GM21381 (cell line): ENCODE measurements at regions not wholly inside any gene's neighbourhood (a gene's known extent, or its start where the extent isn't known, plus 50 kb on each side); places are given as distances from the start of the nearest gene placed in this dataset.
"Not testable (repeated sequence)": the region's sequence is repeated elsewhere in the genome, so short reads cannot be mapped to it uniquely, and the experiment has no call there.

ENCODE experiments used
- ATAC-seq: cut with Tn5 transposase; IDR thresholded peaks from one replicate; pipeline ENCODE4 v1.9.1; 2021; ENCODE audit warnings: mild to moderate bottlenecking, moderate library complexity; ENCODE audit not compliant: unreplicated experiment

GRCh38 chr14:106268013-106268727, 741.8 kb downstream of the TMEM121 start:
- no peak for ATAC-seq

GRCh38 chr14:106269029-106269428, 742.6 kb downstream of the TMEM121 start:
- no peak for ATAC-seq

DNA sequence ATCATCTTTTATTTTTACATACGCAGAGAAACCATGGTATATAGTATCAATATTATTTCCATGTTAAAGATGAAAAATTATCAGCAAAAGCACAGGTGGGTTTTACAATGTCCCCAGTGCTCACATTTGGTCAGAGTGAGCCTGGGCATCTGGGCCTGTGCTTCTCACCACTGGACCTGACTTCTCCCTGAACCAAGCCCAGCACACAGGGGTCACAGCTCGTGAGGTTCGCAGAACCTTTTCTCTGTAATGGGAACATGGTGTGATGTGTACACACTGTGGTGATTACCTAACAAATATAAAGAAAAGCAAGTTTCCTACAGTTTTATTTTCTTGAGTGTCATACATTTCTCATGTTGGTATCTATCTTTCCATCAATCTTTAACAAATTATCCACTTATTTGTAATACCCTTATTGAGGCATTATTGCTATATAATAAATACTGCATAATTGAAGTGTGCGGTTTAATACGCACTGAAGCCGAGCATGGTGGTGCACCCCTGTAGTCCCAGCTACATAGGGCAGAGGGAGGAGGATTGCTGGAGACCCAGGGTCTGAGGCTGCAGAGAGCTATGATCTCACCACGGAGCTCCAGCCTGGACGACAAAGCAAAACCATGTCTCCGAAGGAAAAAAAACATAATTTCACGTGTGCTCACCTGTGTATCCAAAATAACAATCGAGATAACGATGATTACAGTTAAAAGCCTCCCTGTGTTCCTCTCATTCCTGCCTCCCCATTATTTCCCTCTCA, 743.2 kb downstream of the TMEM121 start:
- ATAC-seq = no peak

- ATAC-seq = not testable (repeated sequence)
These were observed 744.2 kb downstream of the TMEM121 start for GRCh38 chr14:106270476-106271121.

GRCh38 chr14:106276326-106277267, 750.2 kb downstream of the TMEM121 start:
- no peak for ATAC-seq

DNA sequence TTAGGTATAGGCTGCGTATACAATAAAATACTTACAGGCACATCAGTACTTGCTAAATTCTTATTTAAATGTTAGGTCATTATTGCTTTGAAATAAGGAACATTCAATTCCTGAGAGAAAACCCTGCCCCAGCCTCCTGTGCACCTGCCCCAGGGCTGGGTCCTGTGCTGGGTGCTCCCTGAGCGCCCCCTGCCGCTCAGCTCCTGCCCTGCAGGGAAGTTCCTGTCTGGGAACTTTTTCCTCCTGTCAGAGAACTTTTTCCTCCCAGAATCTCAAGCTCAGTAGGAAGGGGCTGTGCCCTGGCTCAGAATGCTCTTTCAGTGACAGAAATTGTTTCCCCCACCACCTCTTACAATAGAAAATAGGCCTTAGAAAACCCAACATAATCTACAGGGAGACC, 751.1 kb downstream of the TMEM121 start:
- no peak for ATAC-seq

GRCh38 chr14:106280876-106281275, 754.5 kb downstream of the TMEM121 start:
- no peak for ATAC-seq

GRCh38 chr14:106286697-106287290, 760.4 kb downstream of the TMEM121 start:
- no peak for ATAC-seq

DNA sequence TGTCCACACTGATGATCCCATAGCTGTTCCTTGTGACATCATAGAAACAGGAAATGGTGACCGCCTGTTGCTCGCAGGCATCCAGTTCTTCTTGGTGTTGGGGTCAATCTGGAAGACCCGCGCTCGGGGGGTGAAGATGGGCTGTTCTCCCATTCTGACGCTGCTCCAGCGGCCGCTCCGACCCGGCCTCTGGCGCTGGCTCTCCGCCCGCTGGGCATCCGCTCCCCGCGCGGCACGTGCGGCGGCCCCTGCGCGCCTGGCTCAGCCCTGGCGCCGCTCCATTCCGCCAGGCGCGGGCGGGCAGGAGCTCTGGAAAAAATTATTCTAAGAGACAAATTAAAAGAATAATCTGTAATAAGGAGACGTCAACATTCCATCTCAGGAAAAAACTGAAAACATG, 761.1 kb downstream of the TMEM121 start:
- no peak for ATAC-seq

DNA sequence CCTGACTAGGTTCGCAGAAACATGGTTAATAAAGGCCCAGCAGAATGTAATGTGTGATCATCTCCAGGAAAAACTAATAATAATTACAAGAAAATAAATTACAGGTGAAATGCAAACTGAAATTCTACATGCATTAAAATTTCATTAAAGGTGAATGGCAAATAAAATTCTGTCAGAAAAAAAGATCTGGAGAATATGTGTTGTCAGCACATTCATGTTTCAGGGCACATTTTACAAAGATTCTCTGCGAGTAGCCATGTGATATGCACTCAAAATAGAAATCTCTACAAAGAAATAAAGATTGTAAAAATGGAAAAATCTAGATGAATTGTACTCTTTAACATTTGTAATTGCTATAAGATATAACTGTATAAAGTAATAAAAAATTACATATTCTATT, 765.2 kb downstream of the TMEM121 start:
- no peak for ATAC-seq

DNA sequence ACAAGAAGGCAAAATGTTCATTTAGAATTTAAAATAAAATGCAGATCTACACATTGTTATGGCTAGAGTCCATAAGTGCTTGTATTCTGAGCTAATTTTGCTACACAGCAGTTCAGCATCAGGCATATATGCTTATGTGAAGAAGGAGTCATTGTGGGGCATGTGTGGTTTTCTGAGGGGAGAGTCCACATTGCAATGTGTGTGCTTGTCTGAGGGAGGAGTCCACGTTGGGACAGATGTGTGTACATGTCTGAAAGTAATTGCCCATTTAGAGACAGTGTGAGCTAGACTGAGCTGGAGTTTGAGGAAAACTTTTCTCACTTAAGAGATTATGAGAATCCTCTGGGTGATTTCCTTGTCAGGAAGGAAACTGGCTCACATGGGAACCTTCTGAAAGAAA, 767.9 kb downstream of the TMEM121 start:
- ATAC-seq = no peak

GRCh38 chr14:106300951-106301510, 774.6 kb downstream of the TMEM121 start:
- not testable (repeated sequence) for ATAC-seq

DNA sequence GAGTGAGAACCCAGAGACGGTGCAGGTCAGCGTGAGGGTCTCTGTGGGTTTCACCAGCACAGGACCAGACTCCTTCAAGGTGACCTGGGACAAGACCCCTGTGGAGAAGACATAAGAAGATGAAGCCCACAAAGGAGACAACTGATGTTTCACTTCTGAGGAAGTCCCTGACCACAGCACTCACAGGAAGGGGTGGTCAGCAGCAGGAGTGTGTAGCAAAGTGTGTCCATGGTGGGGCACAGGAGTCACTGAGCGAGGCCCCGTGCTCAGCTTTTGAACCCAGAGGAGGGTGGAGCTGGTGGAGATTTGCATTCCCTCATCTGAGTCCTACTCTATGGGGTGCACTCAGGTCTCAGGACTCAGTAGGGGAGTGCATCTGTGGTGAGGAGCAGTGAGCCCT, 775.2 kb downstream of the TMEM121 start:
- ATAC-seq = not testable (repeated sequence)

DNA sequence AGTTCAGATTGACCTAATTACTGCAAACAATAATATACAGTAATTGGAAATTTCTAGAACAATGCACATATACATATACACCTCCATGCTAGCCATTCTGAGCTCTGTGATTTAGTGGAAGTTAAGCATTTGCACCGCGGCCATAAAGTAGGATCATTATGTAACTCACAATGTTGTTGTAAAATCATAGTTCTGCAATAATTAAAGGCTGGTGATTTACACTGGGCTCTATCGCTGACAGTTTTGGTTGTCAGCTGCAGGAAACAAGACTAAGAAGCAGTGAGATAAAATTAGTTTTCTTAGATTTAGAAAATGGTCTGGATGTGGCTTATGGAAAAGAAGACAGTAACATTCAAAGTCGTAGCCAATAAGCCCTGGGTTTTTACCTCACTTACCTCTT, 776.3 kb downstream of the TMEM121 start:
- no peak for ATAC-seq

DNA sequence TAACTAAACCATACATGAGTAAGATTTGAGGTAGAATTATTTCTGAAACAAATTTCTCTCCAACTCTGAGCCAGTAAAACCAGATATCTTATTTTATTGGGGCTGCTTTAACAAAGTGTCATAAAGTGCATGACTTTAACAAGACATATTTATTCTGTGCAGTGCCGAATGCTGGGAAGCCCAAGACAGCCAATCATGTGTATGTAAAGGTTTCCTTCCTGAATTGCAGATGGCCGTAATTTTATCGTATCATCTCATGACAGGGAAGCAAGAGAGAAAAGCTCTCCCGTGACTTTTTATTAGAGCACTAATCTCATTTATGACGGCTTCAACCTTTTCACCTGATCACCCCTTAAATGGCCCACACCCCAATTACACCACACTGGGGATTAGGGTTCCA, 777.9 kb downstream of the TMEM121 start:
- ATAC-seq = no peak

DNA sequence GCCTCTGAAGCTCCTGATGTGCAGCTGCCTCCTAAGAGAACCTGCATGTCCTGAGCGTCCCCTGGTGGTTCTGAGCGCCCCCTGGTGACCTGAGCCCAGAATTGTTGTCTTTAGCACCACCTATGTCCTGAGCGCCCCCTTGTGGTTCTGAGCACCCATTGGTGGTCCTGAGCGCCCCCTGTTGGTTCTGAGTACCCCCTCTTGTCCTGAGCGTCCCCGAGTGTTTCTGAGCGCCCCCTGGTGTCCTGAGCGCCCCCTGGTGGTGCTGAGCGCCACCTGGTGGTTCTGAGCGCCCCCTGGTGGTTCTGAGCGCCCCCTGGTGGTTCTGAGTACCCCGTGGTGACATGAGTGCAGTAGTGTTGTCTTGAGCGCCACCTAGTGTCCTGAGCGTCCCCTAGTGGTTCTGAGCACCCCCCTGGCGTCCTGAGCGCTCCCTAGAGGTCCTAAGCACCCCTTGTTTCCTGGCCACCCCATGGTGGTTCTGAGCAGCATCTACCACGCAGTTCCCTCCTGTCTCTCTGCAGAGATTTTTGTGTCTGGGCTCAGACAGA, 782.5 kb downstream of the TMEM121 start:
- ATAC-seq = peak; percentile 90

- ATAC-seq = no peak
These were observed 783.0 kb downstream of the TMEM121 start for GRCh38 chr14:106309423-106309822.

DNA sequence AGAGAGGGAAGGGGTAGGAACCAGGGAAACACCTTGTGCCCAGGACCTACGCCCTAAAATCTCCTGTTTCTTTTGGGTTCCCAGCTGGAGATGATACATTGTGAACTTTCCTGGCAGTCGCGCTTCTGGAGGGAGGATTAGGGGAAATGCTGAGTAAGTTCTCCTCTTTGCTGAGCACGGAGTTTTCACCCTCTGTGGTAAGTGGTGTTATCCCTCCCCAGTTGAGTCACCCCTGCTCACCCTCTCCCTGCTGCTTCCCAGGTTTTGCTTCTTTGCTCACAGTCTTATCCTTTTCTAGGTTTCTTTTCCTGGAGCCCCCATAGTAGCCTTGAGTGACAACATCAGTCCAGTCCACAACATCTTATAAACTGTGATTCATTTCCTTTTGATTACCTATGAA, 789.1 kb downstream of the TMEM121 start:
- ATAC-seq = no peak

DNA sequence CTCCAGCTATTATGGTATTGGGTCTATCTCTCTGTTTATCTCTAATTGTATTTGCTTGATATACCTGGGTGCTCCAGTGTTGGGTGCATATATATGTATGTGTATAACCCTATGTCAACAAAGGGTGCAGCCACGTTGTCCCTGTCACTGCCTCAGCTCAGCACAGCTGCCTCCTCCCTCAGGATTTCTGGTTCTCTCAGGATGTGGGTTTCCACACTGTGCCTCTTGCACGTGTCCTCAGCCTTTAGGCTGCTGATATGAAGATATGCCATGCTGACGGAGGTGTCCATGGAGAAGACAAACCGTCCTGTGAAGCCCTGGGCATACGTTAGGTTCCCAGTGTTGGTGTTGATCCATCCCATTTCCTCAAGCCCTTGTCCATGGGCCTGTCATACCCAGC, 791.2 kb downstream of the TMEM121 start:
- ATAC-seq = no peak

DNA sequence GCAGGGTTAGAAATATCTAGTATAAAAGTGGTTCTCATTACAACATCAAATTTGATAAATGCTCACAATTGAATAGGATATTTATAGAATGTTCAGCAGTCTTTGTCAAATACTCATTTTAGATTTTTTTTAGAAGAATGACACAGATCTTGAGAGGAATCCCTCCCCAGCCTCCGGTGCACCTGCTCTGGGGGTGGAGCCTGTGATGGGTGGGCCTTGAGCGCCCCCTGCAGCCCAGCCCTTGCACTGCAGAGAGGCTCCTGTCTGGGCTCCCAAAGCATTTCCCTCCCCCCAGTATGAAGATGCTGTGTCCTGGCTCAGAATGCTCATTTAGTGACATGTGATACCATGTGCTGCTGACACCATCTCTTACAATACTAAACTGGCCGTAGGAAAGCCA, 792.3 kb downstream of the TMEM121 start:
- ATAC-seq = no peak
